GM21737 (cell line): ENCODE measurements at regions not wholly inside any gene's neighbourhood (a gene's known extent, or its start where the extent isn't known, plus 50 kb on each side); places are given as distances from the start of the nearest gene placed in this dataset.

Experiments
- ATAC-seq: cut with Tn5 transposase; IDR thresholded peaks from one replicate; pipeline ENCODE4 v1.9.1; 2021; ENCODE audit warnings: mild to moderate bottlenecking, moderate library complexity; ENCODE audit not compliant: unreplicated experiment

- no peak for ATAC-seq
These were observed 358.8 kb upstream of the JAG1 start for GRCh38 chr20:11032611-11033010.

GRCh38 chr20:11034025-11034424, 360.2 kb upstream of the JAG1 start:
- no peak for ATAC-seq

- no peak for ATAC-seq
These were observed 361.4 kb upstream of the JAG1 start for GRCh38 chr20:11035211-11035610.

GRCh38 chr20:11041396-11041795, 367.6 kb upstream of the JAG1 start:
- ATAC-seq = no peak

- ATAC-seq = no peak
These were observed 369.2 kb upstream of the JAG1 start for GRCh38 chr20:11043001-11043400.

- ATAC-seq = no peak
These were observed 370.8 kb upstream of the JAG1 start for GRCh38 chr20:11044561-11044960.

DNA sequence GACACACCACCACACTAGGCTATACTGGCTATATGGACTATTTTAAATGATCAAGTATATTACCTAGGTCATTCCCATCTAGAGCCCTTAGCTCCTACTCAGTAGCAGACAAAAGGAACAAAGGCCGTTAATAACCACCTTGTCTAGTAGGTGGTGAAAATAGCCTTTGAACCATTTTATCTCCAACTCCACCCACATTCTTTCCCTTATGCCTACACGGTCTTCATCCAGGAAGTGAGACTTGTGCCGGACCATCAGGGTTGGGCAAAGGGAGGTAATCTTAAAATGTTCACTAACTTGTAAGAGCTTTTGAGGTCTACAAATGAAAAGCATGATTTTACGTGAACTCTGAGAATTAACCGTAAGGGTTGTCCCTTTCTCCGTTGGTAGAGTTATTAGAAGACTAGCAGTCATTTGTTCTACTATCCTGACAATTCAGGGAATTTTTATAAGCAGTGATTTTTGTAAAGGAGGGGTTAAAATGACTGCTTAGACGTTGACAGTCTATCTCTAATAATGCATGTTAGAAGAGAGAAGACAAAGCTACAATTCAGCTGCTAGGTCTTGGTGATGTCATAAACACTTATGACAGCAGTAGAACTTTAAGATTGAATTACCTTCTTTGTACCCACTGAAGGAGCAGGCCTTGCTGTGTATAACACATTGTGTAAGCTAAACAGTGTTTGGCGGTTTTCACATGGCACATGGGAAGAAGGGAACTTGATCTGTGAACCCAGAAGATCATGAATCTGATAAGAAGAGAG, 371.8 kb upstream of the JAG1 start:
- ATAC-seq = no peak

- ATAC-seq = no peak
These were observed 373.8 kb upstream of the JAG1 start for GRCh38 chr20:11047559-11047958.

DNA sequence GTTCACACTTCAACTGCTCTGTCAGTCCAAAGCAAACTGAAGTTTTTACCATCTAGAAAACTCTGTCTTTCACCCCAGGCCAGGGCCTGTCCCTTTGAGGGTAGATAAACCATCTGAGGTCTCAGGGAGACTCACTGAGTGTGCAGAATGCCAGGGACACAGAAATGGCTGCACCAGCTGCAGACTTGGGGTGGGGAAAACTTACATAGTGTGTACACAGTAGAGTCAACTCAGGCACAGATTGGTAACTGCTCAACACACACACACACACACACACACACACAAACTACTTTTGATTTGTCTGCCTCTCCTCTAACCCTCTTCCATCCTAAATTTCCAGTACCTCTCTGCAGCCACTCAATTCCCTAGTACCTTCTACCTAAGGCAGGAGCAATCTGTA, 374.9 kb upstream of the JAG1 start:
- no peak for ATAC-seq

DNA sequence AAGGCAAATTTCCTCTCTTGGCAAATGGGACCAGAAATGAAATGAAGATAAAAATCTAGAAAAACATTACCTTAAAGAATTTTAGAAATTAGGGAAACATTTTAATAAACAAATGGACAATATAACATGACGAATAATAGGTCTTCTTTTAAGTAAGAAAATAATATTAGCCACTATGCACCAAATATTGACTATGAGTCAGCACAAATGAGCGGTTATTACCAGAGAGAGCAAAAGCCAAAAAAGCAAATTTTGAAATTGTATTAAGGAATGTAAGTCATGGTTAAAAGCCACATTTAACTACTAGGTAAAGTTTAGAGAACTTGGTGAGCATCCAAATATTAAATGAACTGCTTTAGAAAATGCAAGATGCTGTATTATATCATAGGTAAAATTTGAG, 376.6 kb upstream of the JAG1 start:
- no peak for ATAC-seq

DNA sequence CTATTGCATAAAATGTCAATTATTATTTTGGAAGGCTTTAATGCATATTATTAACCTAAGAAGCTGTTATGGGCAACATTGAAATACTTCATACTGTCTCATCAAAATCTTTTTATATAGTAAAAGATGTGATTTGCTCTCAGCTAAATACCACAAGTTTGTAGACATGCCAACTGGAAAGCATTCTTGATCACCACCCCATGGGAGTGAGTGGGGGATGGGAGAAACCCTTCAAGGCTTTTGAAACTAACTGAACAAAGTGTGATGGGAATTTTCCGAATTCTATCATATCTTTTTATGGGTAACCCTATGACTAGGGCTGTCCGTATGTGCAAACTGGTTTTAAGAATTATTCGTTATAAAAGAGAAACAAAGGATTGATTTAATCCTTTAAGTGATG, 377.3 kb upstream of the JAG1 start:
- no peak for ATAC-seq

- no peak for ATAC-seq
These were observed 379.5 kb upstream of the JAG1 start for GRCh38 chr20:11053310-11053709.

DNA sequence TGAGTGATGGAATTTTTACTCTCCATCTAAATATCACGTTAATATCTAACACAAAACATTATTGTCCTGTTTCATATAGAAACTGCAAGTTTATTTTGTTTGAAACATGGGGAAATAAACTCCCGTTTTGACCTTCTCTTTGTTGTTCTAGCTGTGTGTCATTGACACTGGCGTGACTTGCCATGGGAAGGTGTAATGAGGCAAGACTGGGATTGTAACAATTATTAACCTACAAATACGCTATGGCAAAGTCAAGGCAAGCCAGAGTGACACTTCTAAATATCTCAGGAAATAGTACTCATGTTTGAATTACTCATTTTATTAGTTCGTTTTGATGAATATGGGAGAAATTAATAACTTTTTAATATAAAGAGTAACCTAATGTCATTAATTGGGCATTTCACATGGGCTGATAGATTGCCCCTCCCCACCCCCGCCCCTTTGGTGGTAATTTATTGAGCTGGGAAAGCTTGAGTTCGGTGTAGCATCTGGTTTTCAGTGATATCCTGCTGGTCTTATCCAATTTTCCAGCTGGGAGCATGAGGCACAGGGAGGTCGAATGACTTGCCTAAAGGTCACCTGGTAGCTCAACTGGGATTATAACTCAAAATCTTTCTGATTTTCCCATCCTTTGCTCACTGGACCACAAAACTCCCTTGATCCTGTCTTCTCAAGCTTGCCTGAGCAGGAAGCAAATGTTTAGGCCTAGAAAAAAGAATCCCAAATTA, 380.6 kb upstream of the JAG1 start:
- no peak for ATAC-seq

GRCh38 chr20:11056414-11056813, 382.6 kb upstream of the JAG1 start:
- ATAC-seq = no peak

GRCh38 chr20:11057624-11058023, 383.8 kb upstream of the JAG1 start:
- ATAC-seq = no peak

- ATAC-seq = no peak
These were observed 385.9 kb upstream of the JAG1 start for GRCh38 chr20:11059659-11060058.

- no peak for ATAC-seq
These were observed 386.8 kb upstream of the JAG1 start for GRCh38 chr20:11060423-11061185.

DNA sequence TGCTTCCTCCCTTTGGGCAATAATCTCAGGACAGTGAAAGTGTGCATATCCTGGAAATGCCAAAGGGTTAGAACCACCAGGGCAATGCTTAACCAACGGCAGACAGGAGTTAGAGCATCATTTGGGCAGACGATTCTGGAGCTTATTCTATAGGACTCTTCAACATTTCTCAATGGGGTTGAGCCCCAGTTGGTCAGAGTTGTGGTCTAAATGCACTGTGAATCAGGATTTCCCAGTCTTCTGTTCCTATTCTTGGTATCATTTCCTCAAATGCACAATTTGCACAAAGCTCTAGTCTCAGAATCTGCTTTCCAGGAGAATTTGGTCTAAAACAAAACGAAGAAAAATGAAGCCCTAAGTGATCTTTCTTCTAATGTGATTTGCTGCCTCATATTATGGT, 389.6 kb upstream of the JAG1 start:
- ATAC-seq = no peak

DNA sequence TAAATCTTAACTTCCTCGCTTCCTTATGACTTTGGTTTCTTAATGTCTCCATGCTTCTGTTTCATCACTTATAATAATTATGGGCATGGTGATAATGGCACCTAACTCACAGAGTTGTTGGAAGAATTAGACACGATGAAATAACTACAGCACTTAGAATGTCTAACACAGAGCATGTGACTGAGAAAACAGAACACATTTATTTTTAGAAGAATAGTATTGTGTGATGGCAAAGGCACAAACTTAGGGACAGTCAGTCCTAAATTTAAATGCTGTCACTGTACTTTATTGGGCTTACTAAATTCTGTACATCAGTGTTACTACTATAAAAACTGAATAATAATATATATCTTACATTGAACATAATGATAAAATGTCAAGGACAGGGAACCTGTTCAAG, 391.1 kb upstream of the JAG1 start:
- ATAC-seq = no peak

GRCh38 chr20:11067359-11067758, 393.6 kb upstream of the JAG1 start:
- ATAC-seq = no peak

- no peak for ATAC-seq
These were observed 399.2 kb upstream of the JAG1 start for GRCh38 chr20:11072982-11073381.
